ENCODE measurements at regions not wholly inside any gene's neighbourhood (a gene's known extent, or its start where the extent isn't known, plus 50 kb on each side); places are given as distances from the start of the nearest gene placed in this dataset.
"Not testable (repeated sequence)": the region's sequence is repeated elsewhere in the genome, so short reads cannot be mapped to it uniquely, and the experiment has no call there.

- DNase-seq = no peak
Observed at GRCh38 chr6:14218519-14218800, 100.9 kb downstream of the CD83 start.

- no peak for DNase-seq
Observed at GRCh38 chr6:14221564-14222279, 104.2 kb downstream of the CD83 start.

GRCh38 chr6:14222956-14223355 is 105.4 kb downstream of the CD83 start:
- DNase-seq = no peak

GRCh38 chr6:14224359-14225103 is 107.0 kb downstream of the CD83 start:
- no peak for DNase-seq

GRCh38 chr6:14226051-14226660 is 108.6 kb downstream of the CD83 start:
- no peak for DNase-seq

- DNase-seq = no peak
Observed at GRCh38 chr6:14228571-14228970, 111.0 kb downstream of the CD83 start.

GRCh38 chr6:14231071-14231483 is 113.5 kb downstream of the CD83 start:
- DNase-seq = no peak

- DNase-seq = no peak
Observed at GRCh38 chr6:14231501-14232280, 114.1 kb downstream of the CD83 start.

GRCh38 chr6:14232889-14233288 is 115.3 kb downstream of the CD83 start:
- no peak for DNase-seq

GRCh38 chr6:14235653-14236356 is 118.2 kb downstream of the CD83 start:
- no peak for DNase-seq

GRCh38 chr6:14239097-14239496 is 121.5 kb downstream of the CD83 start:
- DNase-seq = no peak

GRCh38 chr6:14240411-14241166 is 123.0 kb downstream of the CD83 start:
- DNase-seq = no peak

- DNase-seq = no peak
Observed at GRCh38 chr6:14241255-14242070, 123.9 kb downstream of the CD83 start.

- DNase-seq = not testable (repeated sequence)
Observed at GRCh38 chr6:14242912-14243311, 125.3 kb downstream of the CD83 start.

- no peak for DNase-seq
Observed at GRCh38 chr6:14243597-14243996, 126.0 kb downstream of the CD83 start.

- DNase-seq = no peak
Observed at GRCh38 chr6:14246876-14247275, 129.3 kb downstream of the CD83 start.

GRCh38 chr6:14250573-14250972 is 133.0 kb downstream of the CD83 start:
- no peak for DNase-seq

GRCh38 chr6:14252271-14252850 is 134.8 kb downstream of the CD83 start:
- DNase-seq = no peak

GRCh38 chr6:14254505-14254904 is 136.9 kb downstream of the CD83 start:
- DNase-seq = no peak

GRCh38 chr6:14255916-14256315 is 138.3 kb downstream of the CD83 start:
- DNase-seq = no peak

GRCh38 chr6:14258117-14258516 is 140.5 kb downstream of the CD83 start:
- DNase-seq = no peak
